Nephron progenitor cell (in vitro differentiated cells): ENCODE measurements at regions not wholly inside any gene's neighbourhood (a gene's known extent, or its start where the extent isn't known, plus 50 kb on each side); places are given as distances from the start of the nearest gene placed in this dataset.

ENCODE experiments used
- DNase-seq: peaks from one replicate; pipeline ENCODE4 v3.0.0; 2021
- H3K27ac Mint-ChIP-seq: 2 replicates; pipeline ENCODE4 v1.8.0; 2021; ENCODE audit warnings: mild to moderate bottlenecking, moderate library complexity, mixed read lengths
- H3K27me3 Mint-ChIP-seq: 2 replicates; pipeline ENCODE4 v1.8.0; 2021; ENCODE audit warnings: mild to moderate bottlenecking, low read depth, mixed read lengths; ENCODE audit not compliant: poor library complexity
- H3K36me3 Mint-ChIP-seq: 2 replicates; pipeline ENCODE4 v1.8.0; 2021; ENCODE audit warnings: low read depth, mixed read lengths
- H3K4me1 Mint-ChIP-seq: 2 replicates; pipeline ENCODE4 v1.8.0; 2021; ENCODE audit warnings: mixed read lengths
- H3K4me3 Mint-ChIP-seq: 2 replicates; pipeline ENCODE4 v1.8.0; 2021; ENCODE audit warnings: mild to moderate bottlenecking, moderate library complexity, mixed read lengths
- H3K9me3 Mint-ChIP-seq: 2 replicates; pipeline ENCODE4 v1.8.0; 2021; ENCODE audit warnings: mild to moderate bottlenecking, moderate library complexity, mixed read lengths
- TF ChIP-seq, protein P1 (sequence below): fragments of 200-600 bp; sonication (generic); IDR thresholded peaks from 2 replicates; pipeline ENCODE4 v1.5.0; 2021; ENCODE audit warnings: antibody characterized with exemption

DNA sequence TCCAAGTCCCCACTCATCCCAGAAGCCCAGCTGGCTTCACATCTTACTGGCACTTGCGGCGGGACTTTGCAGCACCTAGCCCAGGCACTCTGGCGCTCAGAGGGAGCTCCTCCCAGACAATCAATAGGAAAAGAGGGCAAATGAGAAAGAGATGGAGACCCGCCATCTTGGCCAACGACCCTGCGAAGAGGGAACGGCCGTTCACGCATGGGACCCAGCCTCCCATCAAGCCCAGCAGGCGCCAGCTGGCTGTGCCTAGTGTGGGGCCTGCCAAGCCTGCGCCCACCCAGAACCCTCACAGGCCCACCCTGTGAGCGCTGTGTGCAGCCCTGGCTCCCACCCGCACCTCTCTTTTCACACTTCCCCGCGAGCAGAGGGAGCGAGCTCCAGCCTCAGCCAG, 317.8 kb upstream of the SPRY2 start:
- no peaks in the 10 kb centered on the region for H3K36me3 Mint-ChIP-seq
- peaks cover 12% of the 10 kb centered on the region for H3K9me3 Mint-ChIP-seq
- H3K27ac Mint-ChIP-seq: no peak overlapping the region
- peaks cover 5% of the 10 kb centered on the region for H3K27me3 Mint-ChIP-seq
- H3K4me1 Mint-ChIP-seq: no peaks in the 10 kb centered on the region
- no peak overlapping the region for H3K4me3 Mint-ChIP-seq
- no peak for DNase-seq
- TF ChIP-seq, protein P1, sequence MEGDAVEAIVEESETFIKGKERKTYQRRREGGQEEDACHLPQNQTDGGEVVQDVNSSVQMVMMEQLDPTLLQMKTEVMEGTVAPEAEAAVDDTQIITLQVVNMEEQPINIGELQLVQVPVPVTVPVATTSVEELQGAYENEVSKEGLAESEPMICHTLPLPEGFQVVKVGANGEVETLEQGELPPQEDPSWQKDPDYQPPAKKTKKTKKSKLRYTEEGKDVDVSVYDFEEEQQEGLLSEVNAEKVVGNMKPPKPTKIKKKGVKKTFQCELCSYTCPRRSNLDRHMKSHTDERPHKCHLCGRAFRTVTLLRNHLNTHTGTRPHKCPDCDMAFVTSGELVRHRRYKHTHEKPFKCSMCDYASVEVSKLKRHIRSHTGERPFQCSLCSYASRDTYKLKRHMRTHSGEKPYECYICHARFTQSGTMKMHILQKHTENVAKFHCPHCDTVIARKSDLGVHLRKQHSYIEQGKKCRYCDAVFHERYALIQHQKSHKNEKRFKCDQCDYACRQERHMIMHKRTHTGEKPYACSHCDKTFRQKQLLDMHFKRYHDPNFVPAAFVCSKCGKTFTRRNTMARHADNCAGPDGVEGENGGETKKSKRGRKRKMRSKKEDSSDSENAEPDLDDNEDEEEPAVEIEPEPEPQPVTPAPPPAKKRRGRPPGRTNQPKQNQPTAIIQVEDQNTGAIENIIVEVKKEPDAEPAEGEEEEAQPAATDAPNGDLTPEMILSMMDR: no peak

- H3K27me3 Mint-ChIP-seq: peaks cover 5% of the 10 kb centered on the region
- no peak overlapping the region for H3K4me3 Mint-ChIP-seq
- peaks cover 12% of the 10 kb centered on the region for H3K9me3 Mint-ChIP-seq
- DNase-seq: no peak
- peak overlapping the region; percentile 40 for H3K27ac Mint-ChIP-seq
- TF ChIP-seq, protein P1: no peak
- H3K36me3 Mint-ChIP-seq: no peaks in the 10 kb centered on the region
- no peaks in the 10 kb centered on the region for H3K4me1 Mint-ChIP-seq
Measured at GRCh38 chr13:80656512-80656904, 315.6 kb upstream of the SPRY2 start.

- Mint-ChIP-seq H3K9me3 (peaks cover 12% of the 10 kb centered on the region), H3K27ac (no peak overlapping the region), H3K4me3 (no peak overlapping the region), H3K27me3 (peaks cover 5% of the 10 kb centered on the region), H3K36me3 (no peaks in the 10 kb centered on the region), H3K4me1 (no peaks in the 10 kb centered on the region)
- TF ChIP-seq, protein P1: no peak
- DNase-seq: no peak
Measured at GRCh38 chr13:80655778-80656511, 315.0 kb upstream of the SPRY2 start.

DNA sequence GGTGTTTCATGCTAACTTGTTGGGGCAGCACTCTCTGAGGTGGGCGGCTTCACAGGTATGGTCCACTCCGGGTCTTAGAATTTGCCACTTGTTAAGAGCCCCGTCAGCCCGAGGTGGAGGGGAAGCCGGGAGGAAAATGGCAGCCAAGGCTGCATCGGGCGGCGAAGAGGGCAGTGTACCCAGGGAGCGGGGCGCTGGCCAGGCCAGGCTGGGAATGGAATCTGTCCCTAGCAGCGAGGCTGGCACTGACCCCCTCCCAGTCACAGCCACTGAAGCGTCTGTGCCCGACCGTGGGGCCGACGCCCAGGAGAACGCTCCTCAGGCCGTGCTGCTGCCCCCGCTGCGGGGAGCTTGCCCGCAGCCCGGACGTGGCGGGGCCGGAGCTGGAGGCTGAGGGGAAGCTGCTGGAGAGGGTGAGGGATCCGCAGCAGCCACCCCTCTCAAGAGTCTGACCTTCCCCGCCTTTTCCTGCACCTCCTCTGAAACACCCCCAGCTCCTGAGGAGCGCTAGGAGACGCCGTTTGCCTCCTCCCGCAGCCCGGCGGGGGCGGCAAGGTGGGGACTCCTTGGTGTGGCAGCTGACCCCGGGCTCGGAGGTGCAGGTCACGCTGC, 313.8 kb upstream of the SPRY2 start:
- Mint-ChIP-seq H3K9me3 (peaks cover 16% of the 10 kb centered on the region), H3K36me3 (peaks cover 3% of the 10 kb centered on the region), H3K4me3 (no peak overlapping the region), H3K27me3 (peaks cover 5% of the 10 kb centered on the region), H3K4me1 (no peaks in the 10 kb centered on the region), H3K27ac (no peak overlapping the region)
- no peak for DNase-seq
- TF ChIP-seq, protein P1: no peak

DNA sequence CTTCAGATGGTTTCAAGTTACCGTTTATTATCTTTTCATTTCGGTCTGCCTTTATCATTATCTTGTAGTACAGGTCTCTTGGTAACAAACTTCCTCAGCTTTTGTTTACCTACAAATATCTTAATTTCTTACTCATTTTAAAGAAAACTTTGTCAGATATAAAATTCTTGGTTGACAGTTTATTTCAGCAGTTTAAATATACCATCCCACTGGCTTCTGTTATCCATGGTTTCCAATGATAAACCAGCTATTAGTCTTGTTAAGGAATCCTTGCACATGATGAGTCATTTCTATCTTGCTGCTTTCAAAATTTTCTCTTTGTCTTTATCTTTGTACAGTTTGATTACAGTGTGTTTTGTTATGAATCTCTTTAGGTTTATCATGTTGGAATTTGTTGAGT, 308.3 kb upstream of the SPRY2 start:
- Mint-ChIP-seq H3K4me3 (no peak overlapping the region), H3K27me3 (no peaks in the 10 kb centered on the region), H3K9me3 (peaks cover 22% of the 10 kb centered on the region), H3K36me3 (peaks cover 6% of the 10 kb centered on the region), H3K27ac (no peak overlapping the region), H3K4me1 (no peaks in the 10 kb centered on the region)
- DNase-seq: no peak
- TF ChIP-seq, protein P1: no peak

DNA sequence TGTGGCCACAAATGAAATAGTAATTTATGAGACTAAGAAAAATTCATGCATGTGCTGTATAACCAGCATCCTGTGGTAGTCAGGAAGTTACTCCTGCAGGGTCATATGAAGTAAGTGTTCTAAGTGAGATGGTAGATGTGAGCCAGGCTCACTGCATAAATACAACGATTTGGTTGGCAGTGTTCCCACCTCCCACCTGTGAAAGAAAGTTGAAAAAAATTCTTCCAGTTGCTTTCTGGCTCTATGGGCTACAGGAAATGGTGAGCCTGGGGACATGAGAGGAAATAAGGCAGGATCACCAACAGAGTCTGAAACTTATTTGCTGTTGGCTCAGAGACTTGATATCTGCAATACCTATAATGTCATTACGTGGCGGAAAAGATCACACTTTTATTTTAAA, 301.7 kb upstream of the SPRY2 start:
- Mint-ChIP-seq H3K27me3 (no peaks in the 10 kb centered on the region), H3K9me3 (peaks cover 9% of the 10 kb centered on the region), H3K4me1 (no peaks in the 10 kb centered on the region), H3K4me3 (no peak overlapping the region), H3K36me3 (no peaks in the 10 kb centered on the region), H3K27ac (no peak overlapping the region)
- no peak for DNase-seq
- TF ChIP-seq, protein P1: no peak
